ENCODE measurements at regions not wholly inside any gene's neighbourhood (a gene's known extent, or its start where the extent isn't known, plus 50 kb on each side); places are given as distances from the start of the nearest gene placed in this dataset.

GRCh38 chr3:187832202-187832601, 86.9 kb upstream of the BCL6 start:
- TF ChIP-seq, protein P1, sequence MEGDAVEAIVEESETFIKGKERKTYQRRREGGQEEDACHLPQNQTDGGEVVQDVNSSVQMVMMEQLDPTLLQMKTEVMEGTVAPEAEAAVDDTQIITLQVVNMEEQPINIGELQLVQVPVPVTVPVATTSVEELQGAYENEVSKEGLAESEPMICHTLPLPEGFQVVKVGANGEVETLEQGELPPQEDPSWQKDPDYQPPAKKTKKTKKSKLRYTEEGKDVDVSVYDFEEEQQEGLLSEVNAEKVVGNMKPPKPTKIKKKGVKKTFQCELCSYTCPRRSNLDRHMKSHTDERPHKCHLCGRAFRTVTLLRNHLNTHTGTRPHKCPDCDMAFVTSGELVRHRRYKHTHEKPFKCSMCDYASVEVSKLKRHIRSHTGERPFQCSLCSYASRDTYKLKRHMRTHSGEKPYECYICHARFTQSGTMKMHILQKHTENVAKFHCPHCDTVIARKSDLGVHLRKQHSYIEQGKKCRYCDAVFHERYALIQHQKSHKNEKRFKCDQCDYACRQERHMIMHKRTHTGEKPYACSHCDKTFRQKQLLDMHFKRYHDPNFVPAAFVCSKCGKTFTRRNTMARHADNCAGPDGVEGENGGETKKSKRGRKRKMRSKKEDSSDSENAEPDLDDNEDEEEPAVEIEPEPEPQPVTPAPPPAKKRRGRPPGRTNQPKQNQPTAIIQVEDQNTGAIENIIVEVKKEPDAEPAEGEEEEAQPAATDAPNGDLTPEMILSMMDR (conservative IDR thresholded peaks at IDR 0.05; ENCODE audit: low read depth, low read length) = peak; percentile 10
- DNase-seq (ENCODE audit: low read depth) = no peak
- H3K4me3 ChIP-seq (ENCODE audit: low read depth, low read length) = no peak overlapping the region

DNA sequence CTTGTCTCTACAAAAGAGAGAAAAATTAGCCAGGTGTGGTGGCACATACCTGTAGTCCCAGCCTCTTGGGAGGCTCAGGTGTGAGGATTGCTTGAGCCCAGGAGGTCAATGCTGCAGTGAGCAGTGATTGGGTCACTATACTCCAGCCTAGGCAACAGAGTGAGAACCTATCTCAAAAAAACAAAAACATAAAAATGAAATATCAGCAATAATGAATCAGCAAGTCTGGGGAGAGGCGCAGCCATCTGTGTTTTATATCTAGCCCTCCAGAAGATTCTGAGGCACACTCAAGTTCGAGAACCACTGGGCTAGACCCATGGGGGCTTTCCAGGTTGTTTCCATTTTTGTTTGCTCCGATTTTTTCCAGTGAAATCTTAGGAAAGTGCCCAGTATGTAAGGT, 88.1 kb upstream of the BCL6 start:
- H3K4me3 ChIP-seq (ENCODE audit: low read depth, low read length) = no peak overlapping the region
- TF ChIP-seq, protein P1 (conservative IDR thresholded peaks at IDR 0.05; ENCODE audit: low read depth, low read length) = no peak
- DNase-seq (ENCODE audit: low read depth) = no peak

DNA sequence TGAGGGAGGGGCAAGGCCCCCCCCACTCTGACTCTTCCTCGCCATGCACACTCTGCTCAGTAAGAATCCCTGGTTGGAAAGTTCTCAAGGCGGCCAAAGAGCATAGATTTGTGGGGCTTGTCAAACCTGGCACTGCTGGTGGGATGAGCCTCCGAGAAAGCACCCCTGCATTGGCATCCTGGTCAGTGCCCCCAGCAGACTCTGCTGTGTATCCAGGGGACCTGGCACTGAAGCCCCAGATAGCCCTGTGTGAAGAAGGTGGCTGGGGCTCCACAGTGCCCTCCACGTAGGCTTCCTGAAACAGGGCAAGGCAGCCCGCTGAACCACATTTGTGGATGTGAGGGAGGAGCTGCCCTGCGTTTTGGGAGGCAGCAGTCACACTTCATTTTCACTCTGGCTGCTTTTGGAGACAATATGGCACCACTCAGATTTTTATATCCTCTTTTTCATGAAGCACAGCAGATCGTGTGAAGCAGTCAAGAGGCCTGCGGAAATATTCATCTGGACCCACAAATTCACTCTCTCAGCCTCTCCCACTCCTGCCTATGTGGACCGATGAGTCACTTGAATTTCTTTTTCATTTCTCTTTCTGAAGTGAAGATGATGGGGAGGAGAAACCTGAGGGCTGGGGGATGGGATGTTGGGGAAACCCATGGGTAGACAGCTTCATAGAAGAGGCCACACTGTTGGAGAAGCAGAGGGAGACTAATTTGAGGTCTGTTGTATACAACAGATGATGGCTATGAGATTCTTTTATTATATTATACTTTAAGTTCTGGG, 88.7 kb upstream of the BCL6 start:
- no peak for DNase-seq (ENCODE audit: low read depth)
- no peak overlapping the region for H3K4me3 ChIP-seq (ENCODE audit: low read depth, low read length)
- TF ChIP-seq, protein P1 (conservative IDR thresholded peaks at IDR 0.05; ENCODE audit: low read depth, low read length) = no peak

GRCh38 chr3:187836823-187837770, 91.8 kb upstream of the BCL6 start:
- H3K4me3 ChIP-seq (ENCODE audit: low read depth, low read length) = no peak overlapping the region
- TF ChIP-seq, protein P1 (conservative IDR thresholded peaks at IDR 0.05; ENCODE audit: low read depth, low read length) = no peak
- no peak for DNase-seq (ENCODE audit: low read depth)

GRCh38 chr3:187838016-187838540, 92.8 kb upstream of the BCL6 start:
- DNase-seq (ENCODE audit: low read depth) = no peak
- no peak overlapping the region for H3K4me3 ChIP-seq (ENCODE audit: low read depth, low read length)
- TF ChIP-seq, protein P1 (conservative IDR thresholded peaks at IDR 0.05; ENCODE audit: low read depth, low read length) = no peak

- TF ChIP-seq, protein P1 (conservative IDR thresholded peaks at IDR 0.05; ENCODE audit: low read depth, low read length) = no peak
- no peak for DNase-seq (ENCODE audit: low read depth)
- no peak overlapping the region for H3K4me3 ChIP-seq (ENCODE audit: low read depth, low read length)
Measured at GRCh38 chr3:187839422-187839821, 94.2 kb upstream of the BCL6 start.
